SK-N-SH (cell line): ENCODE measurements at regions not wholly inside any gene's neighbourhood (a gene's known extent, or its start where the extent isn't known, plus 50 kb on each side); places are given as distances from the start of the nearest gene placed in this dataset.

Experiments
- CTCF ChIA-PET: fragments of 300-600, 350-600 bp; formaldehyde crosslinking; extraction: SDS; loops from one replicate; lab custom pipeline; 2021; lab: Yijun Ruan, JAX
- POLR2A ChIA-PET: fragments of 350-600 bp; sonication (Branson Sonifier 250); formaldehyde crosslinking; extraction: SDS; loops from one replicate; lab custom pipeline; 2020; ENCODE audit warnings: antibody characterized with exemption, inconsistent platforms; lab: Yijun Ruan, JAX
- DNase-seq: peaks from one replicate; pipeline ENCODE4 v3.0.0; 2012
- H2AFZ ChIP-seq: fragments of 200-600 bp; sonication (generic); 2 replicates; pipeline ENCODE4 v1.8.1; 2016; ENCODE audit warnings: antibody characterized with exemption, mild to moderate bottlenecking, low read depth
- H3F3A ChIP-seq: fragments of 200-600 bp; sonication (generic); replicated peaks from 2 replicates; pipeline ENCODE3; 2016; ENCODE audit warnings: antibody characterized with exemption, mild to moderate bottlenecking; ENCODE audit not compliant: insufficient read depth
- H3K27ac ChIP-seq, 2 experiments: fragments of 200-500 bp in 1 of 2; fragments of 200-600 bp in 1 of 2; sonication (Bioruptor generic) in 1 of 2; sonication (generic), shearing (Covaris generic) in 1 of 2; 2 replicates each; pipeline versions ENCODE4 v1.5.1 to v1.6.1; 2014 to 2016; ENCODE audit warnings: low read depth in 2 of 2, inconsistent platforms in 1 of 2, low read length in 1 of 2, mild to moderate bottlenecking in 1 of 2, mixed read lengths in 1 of 2
- H3K27me3 ChIP-seq: fragments of 200-600 bp; sonication (generic), shearing (Covaris generic); 2 replicates; pipeline ENCODE4 v1.6.1; 2016; ENCODE audit warnings: mixed run types; ENCODE audit not compliant: insufficient read depth
- H3K36me3 ChIP-seq, 2 experiments: fragments of 200-500 bp in 1 of 2; fragments of 200-600 bp in 1 of 2; sonication (Bioruptor generic) in 1 of 2; sonication (generic) in 1 of 2; replicated peaks in 1 of 2; 2 replicates each; pipeline versions ENCODE3 to v1.5.1; 2014 to 2016; ENCODE audit warnings: low read length in 1 of 2, mild to moderate bottlenecking in 1 of 2; ENCODE audit not compliant: insufficient read depth in 2 of 2, control insufficient read depth in 1 of 2
- H3K4me1 ChIP-seq, 2 experiments: fragments of 200-500 bp in 1 of 2; fragments of 200-600 bp in 1 of 2; sonication (Bioruptor generic) in 1 of 2; sonication (generic), shearing (Covaris generic) in 1 of 2; 2 replicates each; pipeline versions ENCODE4 v1.5.1 to v1.6.1; 2014 to 2016; ENCODE audit warnings: low read depth in 1 of 2, low read length in 1 of 2, mixed run types in 1 of 2; ENCODE audit not compliant: insufficient read depth in 2 of 2, control insufficient read depth in 1 of 2
- H3K4me2 ChIP-seq: fragments of 200-600 bp; sonication (generic), shearing (Covaris generic); 2 replicates; pipeline ENCODE4 v1.6.1; 2017; ENCODE audit warnings: mixed run types
- H3K4me3 ChIP-seq, 2 experiments: fragments of 200-500 bp in 1 of 2; fragments of 200-600 bp in 1 of 2; sonication (Bioruptor generic) in 1 of 2; sonication (generic), shearing (Covaris generic) in 1 of 2; 2 replicates each; pipeline versions ENCODE4 v1.5.1 to v1.8.1; 2014 to 2016; ENCODE audit warnings: low read depth in 2 of 2, inconsistent platforms in 1 of 2, low read length in 1 of 2, mild to moderate bottlenecking in 1 of 2, mixed read lengths in 1 of 2, moderate library complexity in 1 of 2
- H3K79me2 ChIP-seq: fragments of 200-600 bp; sonication (generic); 2 replicates; pipeline ENCODE4 v1.8.1; 2017; ENCODE audit warnings: mild to moderate bottlenecking; ENCODE audit not compliant: insufficient read depth
- H3K9ac ChIP-seq: fragments of 200-600 bp; sonication (generic); 2 replicates; pipeline ENCODE4 v1.6.1; 2017; ENCODE audit warnings: mixed run types
- H3K9me2 ChIP-seq: fragments of 200-600 bp; sonication (generic); 2 replicates; pipeline ENCODE4 v1.6.1; 2017; ENCODE audit warnings: mixed run types
- H3K9me3 ChIP-seq: fragments of 200-600 bp; sonication (generic); 2 replicates; pipeline ENCODE4 v1.6.1; 2017; ENCODE audit warnings: mixed run types, mild to moderate bottlenecking, moderate library complexity
- H4K20me1 ChIP-seq: fragments of 200-600 bp; sonication (generic); 2 replicates; pipeline ENCODE4 v1.6.1; 2017; ENCODE audit warnings: mild to moderate bottlenecking, mixed run types; ENCODE audit not compliant: insufficient read depth
- ELF1 ChIP-seq: IDR thresholded peaks from 2 replicates; pipeline ENCODE4 v1.4.0; 2012
- EP300 ChIP-seq, 2 experiments: IDR thresholded peaks; 2 replicates each; pipeline versions ENCODE4 v1.4.0 to v1.6.1; 2012; ENCODE audit warnings: borderline replicate concordance in 1 of 2, low read depth in 1 of 2, low read length in 1 of 2
- EZH2phosphoT487 ChIP-seq: fragments of 200-600 bp; sonication (generic); IDR thresholded peaks from 2 replicates; pipeline ENCODE4 v1.6.1; 2017; ENCODE audit warnings: low read depth, mixed run types, mild to moderate bottlenecking, antibody characterized with exemption, moderate library complexity, borderline replicate concordance
- FOXJ3 ChIP-seq: sonication (generic); formaldehyde crosslinking; IDR thresholded peaks from 2 replicates; pipeline ENCODE4 v1.5.1; 2020; ENCODE audit warnings: mild to moderate bottlenecking, missing genetic modification reagents
- FOXM1 ChIP-seq: IDR thresholded peaks from 2 replicates; pipeline ENCODE4 v1.4.0; 2012; ENCODE audit warnings: low read depth, mild to moderate bottlenecking
- GABPA ChIP-seq: IDR thresholded peaks from 2 replicates; pipeline ENCODE4 v1.4.0; 2012; ENCODE audit warnings: low read depth, mild to moderate bottlenecking
- MEF2A ChIP-seq: IDR thresholded peaks from 2 replicates; pipeline ENCODE4 v1.4.0; 2012; ENCODE audit warnings: low read depth, borderline replicate concordance
- POLR2AphosphoS5 ChIP-seq: IDR thresholded peaks from 2 replicates; pipeline ENCODE4 v1.6.1; 2012; ENCODE audit warnings: low read depth, low read length
- RAD21 ChIP-seq: IDR thresholded peaks from 2 replicates; pipeline ENCODE4 v1.6.1; 2012; ENCODE audit warnings: mild to moderate bottlenecking, low read length
- RCOR1 ChIP-seq: fragments of 150-350 bp; IDR thresholded peaks from 2 replicates; pipeline ENCODE4 v1.6.1; 2017; ENCODE audit warnings: antibody characterized with exemption, low read length
- RXRA ChIP-seq: IDR thresholded peaks from 2 replicates; pipeline ENCODE4 v1.4.0; 2012; ENCODE audit warnings: low read depth, mild to moderate bottlenecking, borderline replicate concordance
- SIN3A ChIP-seq: IDR thresholded peaks from 2 replicates; pipeline ENCODE4 v1.6.1; 2012; ENCODE audit warnings: low read depth, mild to moderate bottlenecking, low read length, moderate library complexity, borderline replicate concordance
- TCF12 ChIP-seq: IDR thresholded peaks from 2 replicates; pipeline ENCODE4 v1.4.0; 2012
- WGBS: methylation state at CpG from one replicate; pipeline ENCODE4 v1.1.6; 2017; ENCODE audit warnings: low lambda C conversion rate; 5-methylcytosine and 5-hydroxymethylcytosine counted together
- TF ChIP-seq, protein P1 (sequence below): IDR thresholded peaks from 2 replicates; pipeline ENCODE4 v1.4.0; 2012; ENCODE audit warnings: low read depth, borderline replicate concordance
- TF ChIP-seq, protein P2 (sequence below): IDR thresholded peaks from 2 replicates; pipeline ENCODE4; 2012

- TF ChIP-seq, protein P1, sequence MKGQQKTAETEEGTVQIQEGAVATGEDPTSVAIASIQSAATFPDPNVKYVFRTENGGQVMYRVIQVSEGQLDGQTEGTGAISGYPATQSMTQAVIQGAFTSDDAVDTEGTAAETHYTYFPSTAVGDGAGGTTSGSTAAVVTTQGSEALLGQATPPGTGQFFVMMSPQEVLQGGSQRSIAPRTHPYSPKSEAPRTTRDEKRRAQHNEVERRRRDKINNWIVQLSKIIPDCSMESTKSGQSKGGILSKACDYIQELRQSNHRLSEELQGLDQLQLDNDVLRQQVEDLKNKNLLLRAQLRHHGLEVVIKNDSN: no peak
- TF ChIP-seq POLR2AphosphoS5 (no peak), EZH2phosphoT487 (no peak), RXRA (no peak), TCF12 (no peak), FOXJ3 (CRISPR knock-in tag) (no peak), MEF2A (no peak)
Observed at GRCh38 chr3:194251461-194251860, 99.7 kb downstream of the CPN2 start (continued).

DNA sequence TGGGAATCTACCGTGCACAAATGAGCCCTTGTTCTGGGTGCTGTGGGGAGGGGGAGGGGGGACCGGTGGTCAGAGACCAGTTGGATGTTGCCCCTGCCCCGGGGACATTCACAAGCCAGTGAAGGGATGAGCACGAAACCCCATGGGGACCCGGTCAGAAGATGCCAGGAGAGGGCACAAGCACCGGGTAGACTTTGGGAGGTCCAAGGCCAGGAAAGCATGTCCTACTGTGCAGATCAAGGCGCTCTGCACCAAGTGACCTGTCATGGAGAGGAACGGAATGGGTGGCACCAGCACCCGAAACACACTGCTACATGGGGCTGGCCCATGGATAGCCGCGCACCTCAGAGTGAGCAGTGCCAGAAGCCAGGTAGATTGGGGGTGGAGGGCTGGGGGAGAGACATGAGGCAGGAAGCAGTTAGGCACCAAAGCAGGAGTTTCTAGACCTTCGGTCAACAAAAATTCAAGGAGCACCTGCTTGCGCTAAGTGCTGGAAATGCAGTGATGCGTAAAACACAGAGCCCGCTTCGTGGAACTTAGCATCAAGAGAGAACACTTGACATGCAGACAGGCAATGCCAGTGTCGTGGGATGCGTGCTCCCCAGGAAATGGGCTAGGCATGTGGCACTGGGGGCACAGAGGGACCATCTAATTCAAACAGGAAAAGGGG is 99.1 kb downstream of the CPN2 start:
- 90% methylated on average over 17 of the region's 18 CpGs for WGBS

More for the DNA sequence above, 99.1 kb downstream of the CPN2 start:
- H4K20me1 ChIP-seq: no peaks in the 10 kb centered on the region
- H3K4me2 ChIP-seq: no peak overlapping the region
- ChIA-PET POLR2A (interaction anchor here (4.1 kb wide), 1 partner anchor 19 kb away, joined by 27 read pairs; no protein-coding TSS in a partner anchor), CTCF (interaction anchor here (1.0 to 4.5 kb wide), 3 partner anchors 12 to 64 kb away, joined by 4 to 21 read pairs (median 18); no protein-coding TSS in a partner anchor)
- peaks cover 20% of the 10 kb centered on the region for H3K27me3 ChIP-seq
- DNase-seq: no peak
- H3K4me3 ChIP-seq: no peak overlapping the region
- TF ChIP-seq ELF1: no peak
- TF ChIP-seq, protein P2, sequence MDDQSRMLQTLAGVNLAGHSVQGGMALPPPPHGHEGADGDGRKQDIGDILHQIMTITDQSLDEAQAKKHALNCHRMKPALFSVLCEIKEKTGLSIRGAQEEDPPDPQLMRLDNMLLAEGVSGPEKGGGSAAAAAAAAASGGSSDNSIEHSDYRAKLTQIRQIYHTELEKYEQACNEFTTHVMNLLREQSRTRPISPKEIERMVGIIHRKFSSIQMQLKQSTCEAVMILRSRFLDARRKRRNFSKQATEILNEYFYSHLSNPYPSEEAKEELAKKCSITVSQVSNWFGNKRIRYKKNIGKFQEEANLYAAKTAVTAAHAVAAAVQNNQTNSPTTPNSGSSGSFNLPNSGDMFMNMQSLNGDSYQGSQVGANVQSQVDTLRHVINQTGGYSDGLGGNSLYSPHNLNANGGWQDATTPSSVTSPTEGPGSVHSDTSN: no peak
- no peak for TF ChIP-seq EZH2phosphoT487
- TF ChIP-seq EP300 (IDR thresholded peaks at IDR 0.05; ENCODE audit: borderline replicate concordance in 1 of 2, low read depth in 1 of 2, low read length in 1 of 2): no peak
- no peak for TF ChIP-seq RCOR1
- TF ChIP-seq SIN3A: no peak
- TF ChIP-seq FOXM1: no peak
- TF ChIP-seq, protein P1: no peak
- TF ChIP-seq RAD21: no peak
- no peak for TF ChIP-seq GABPA
- TF ChIP-seq MEF2A: no peak
- H3K36me3 ChIP-seq: no peaks in the 10 kb centered on the region
- no peaks in the 10 kb centered on the region for H3K9me2 ChIP-seq
- peaks cover 0 to 71% of the 10 kb centered on the region in 2 experiments; a peak in 3 of 4 replicates for H3K4me1 ChIP-seq
- H3K9me3 ChIP-seq: no peaks in the 10 kb centered on the region
- no peak overlapping the region for H2AFZ ChIP-seq
- no peaks in the 10 kb centered on the region for H3K79me2 ChIP-seq
- H3K9ac ChIP-seq: no peak overlapping the region
- H3K27ac ChIP-seq: no peak overlapping the region; a peak in 1 of 4 replicates
- no peaks in the 10 kb centered on the region for H3F3A ChIP-seq
